ENCODE measurements at regions not wholly inside any gene's neighbourhood (a gene's known extent, or its start where the extent isn't known, plus 50 kb on each side); places are given as distances from the start of the nearest gene placed in this dataset.

DNA sequence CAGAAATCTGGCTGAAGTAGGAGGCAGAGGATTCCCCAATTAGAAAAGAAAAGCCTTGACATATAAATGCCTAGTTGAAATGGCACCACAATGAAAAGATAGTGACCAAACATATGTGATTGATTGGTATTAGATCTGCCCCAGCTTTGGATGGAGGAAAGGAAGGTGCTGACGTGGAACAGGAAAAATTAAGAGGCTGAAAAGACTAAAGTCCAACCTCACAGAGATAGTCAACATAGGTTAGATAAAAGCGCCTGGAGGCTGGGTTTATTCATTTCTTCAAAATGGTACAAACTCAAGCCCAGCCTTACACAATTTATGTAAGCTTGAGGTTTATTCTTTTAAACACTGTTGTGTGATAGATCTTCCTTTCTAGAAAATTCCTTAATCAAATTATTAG lies 129.6 kb downstream of the RPS29 start:
- no peak for ATAC-seq (replicated peaks in 6 of 8)
- Histone ChIP-seq H3K4me1 (replicated peaks in 1 of 2) (no peaks in the 10 kb centered on the region), H3K4me3 (no peak overlapping the region), H3K27ac (no peak overlapping the region)
- in situ Hi-C loops (cut with MboI; ENCODE audit: low pct_unique_long_range_greater_than_20kb in 2 of 9, low sequenced_read_pairs in 9 of 9, unreplicated experiment in 9 of 9): no loop called here
- 21 to 100% (median 77%) methylated on average over 1 to 2 of the region's 2 CpGs for WGBS, 10 experiments

DNA sequence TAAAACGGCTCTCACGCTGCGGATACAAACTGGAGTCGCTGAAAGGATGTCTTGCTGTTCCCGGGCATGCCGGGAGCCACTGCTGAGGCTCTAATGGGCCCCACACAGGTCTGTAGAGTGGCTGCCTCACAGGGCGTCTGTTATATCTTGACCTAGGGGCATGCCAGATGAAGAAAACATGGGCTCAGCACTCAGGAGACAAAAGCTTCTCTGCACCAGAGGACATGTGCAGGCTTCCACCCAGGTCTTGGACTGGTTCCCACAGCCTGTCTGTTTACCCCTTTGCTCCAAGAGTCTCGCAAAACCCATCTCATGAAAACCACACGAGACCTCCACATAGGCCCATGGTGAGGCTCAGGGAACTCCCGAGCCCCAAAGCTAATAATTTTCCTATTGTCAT lies 134.2 kb downstream of the RPS29 start:
- ATAC-seq (replicated peaks in 6 of 8): peak in 1 of 8 experiments; percentile 22
- in situ Hi-C loops (cut with MboI; ENCODE audit: low pct_unique_long_range_greater_than_20kb in 2 of 9, low sequenced_read_pairs in 9 of 9, unreplicated experiment in 9 of 9): no loop called here
- 8 to 97% (median 87%) methylated on average over 3 to 8 of the region's 10 CpGs; no CpG with 5 or more reads in 1 of the 10 experiments for WGBS, 10 experiments

DNA sequence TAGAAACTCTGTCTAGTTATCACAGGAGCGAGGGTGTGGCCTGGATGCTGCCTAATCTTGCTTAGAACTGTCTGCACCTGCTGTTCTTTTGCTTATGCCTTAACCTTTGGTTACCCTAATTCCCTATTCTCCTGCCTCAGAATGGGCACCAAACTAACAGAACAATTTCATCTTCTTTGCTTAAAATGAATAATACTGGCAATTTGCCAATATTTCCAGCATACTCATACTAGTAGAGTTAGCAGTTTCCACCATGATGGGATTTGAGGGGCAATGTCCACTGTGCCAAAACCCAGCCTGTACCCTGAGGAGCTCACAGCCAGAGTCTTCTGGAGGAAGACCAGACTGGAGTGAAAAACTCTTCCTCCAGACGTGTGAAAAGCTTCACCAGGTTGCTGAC lies 136.4 kb downstream of the RPS29 start:
- H3K4me1 ChIP-seq (replicated peaks in 1 of 2): peaks cover 8 to 10% of the 10 kb centered on the region in 2 donors
- H3K4me3 ChIP-seq: no peak overlapping the region
- in situ Hi-C loops (cut with MboI; ENCODE audit: low pct_unique_long_range_greater_than_20kb in 2 of 9, low sequenced_read_pairs in 9 of 9, unreplicated experiment in 9 of 9): no loop called here
- WGBS, 10 experiments: 20 to 100% (median 89%) methylated on average over 1 to 2 of the region's 2 CpGs; no CpG with 5 or more reads in 2 of the 10 experiments
- ATAC-seq (replicated peaks in 6 of 8): no peak
- no peak overlapping the region for H3K27ac ChIP-seq

More for the DNA sequence above, 134.2 kb downstream of the RPS29 start:
- peaks cover under 1 to 8% of the 10 kb centered on the region in 2 donors for H3K4me1 ChIP-seq (replicated peaks in 1 of 2)
- H3K4me3 ChIP-seq: no peak overlapping the region
- H3K27ac ChIP-seq: no peak overlapping the region

DNA sequence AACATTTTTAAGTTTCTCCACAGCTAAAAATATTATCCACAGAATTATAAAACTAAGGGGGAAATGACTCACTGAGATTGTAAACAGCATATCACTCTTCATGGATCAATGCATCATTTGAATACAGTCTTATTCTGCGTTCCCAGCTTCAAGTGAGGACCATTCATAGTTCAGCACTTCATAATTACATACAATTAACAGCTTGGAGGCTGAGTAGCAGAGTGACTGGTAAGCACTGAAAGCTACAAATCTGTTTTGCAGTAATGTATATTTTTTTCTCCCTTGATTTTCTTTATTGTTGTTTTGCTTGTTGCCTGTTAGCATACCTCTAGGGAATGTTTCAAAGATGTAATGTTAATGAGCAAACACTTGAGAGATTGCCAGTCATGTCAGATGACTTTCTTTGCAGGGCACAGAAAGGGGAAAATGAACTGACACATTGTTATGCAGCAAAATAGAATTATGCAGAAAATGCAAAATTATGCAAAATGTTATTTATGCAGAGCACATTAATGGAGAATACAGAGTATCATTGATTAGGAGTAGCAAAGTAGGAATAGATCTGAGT lies 138.6 kb downstream of the RPS29 start:
- in situ Hi-C loops (cut with MboI; ENCODE audit: low pct_unique_long_range_greater_than_20kb in 2 of 9, low sequenced_read_pairs in 9 of 9, unreplicated experiment in 9 of 9): no loop called here
- Histone ChIP-seq H3K4me3 (no peak overlapping the region), H3K4me1 (replicated peaks in 1 of 2) (peaks cover 8 to 10% of the 10 kb centered on the region in 2 donors), H3K27ac (no peak overlapping the region)
- peak in 6 of 8 experiments; percentile 45 to 92 (median 62) for ATAC-seq (replicated peaks in 6 of 8)
- 0 to 75% (median 20%) methylated on average over 1 of the region's 1 CpG; no CpG with 5 or more reads in 2 of the 10 experiments for WGBS, 10 experiments

DNA sequence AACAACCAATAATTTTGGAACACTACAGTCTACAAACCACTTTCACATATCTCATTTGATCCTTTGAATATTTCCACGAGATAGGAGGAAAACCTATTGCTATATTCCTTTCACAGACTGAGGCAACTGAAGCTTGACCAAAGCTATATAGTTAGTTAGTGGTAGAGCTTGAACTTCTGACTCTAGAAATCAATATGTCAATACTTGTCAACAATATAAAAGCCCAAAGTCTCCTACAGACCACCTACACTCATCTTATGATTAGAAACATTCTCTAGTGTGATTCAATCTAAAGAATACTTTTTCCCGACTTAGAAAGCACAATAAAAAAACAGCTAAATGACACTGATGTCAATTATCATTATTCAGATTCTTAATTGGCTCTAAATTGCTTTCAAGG lies 139.4 kb downstream of the RPS29 start:
- in situ Hi-C loops (cut with MboI; ENCODE audit: low pct_unique_long_range_greater_than_20kb in 2 of 9, low sequenced_read_pairs in 9 of 9, unreplicated experiment in 9 of 9): no loop called here
- H3K27ac ChIP-seq: no peak overlapping the region
- 0 to 88% (median 62%) methylated on average over 1 to 2 of the region's 2 CpGs; no CpG with 5 or more reads in 2 of the 10 experiments for WGBS, 10 experiments
- ATAC-seq (replicated peaks in 6 of 8): no peak
- H3K4me1 ChIP-seq (replicated peaks in 1 of 2): peaks cover 8 to 10% of the 10 kb centered on the region in 2 donors
- H3K4me3 ChIP-seq: no peak overlapping the region

DNA sequence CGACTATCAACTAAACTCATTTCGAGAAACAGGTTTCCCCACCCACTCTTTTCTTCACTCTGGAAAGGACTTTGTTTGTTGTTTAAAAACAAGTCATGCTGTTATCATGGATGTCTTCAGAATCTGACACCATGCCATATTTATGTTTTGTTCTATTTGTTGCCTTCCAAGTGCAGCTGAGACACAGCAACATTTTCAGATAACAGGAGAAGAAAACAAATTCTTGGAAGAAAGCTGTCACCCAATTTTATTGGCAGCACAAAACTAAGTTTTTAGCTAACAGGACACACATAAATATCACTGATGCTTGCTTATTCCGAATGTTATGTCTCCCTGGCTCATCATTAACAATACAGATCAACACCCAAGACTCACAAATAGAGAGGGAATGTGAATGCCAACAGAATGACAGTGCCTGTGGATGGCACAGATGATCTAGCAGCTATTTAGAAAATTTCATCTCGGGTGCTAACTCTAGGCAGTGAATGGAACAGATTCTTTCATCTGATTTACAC lies 147.9 kb downstream of the RPS29 start:
- H3K4me1 ChIP-seq (replicated peaks in 1 of 2): no peaks in the 10 kb centered on the region
- in situ Hi-C loops (cut with MboI; ENCODE audit: low pct_unique_long_range_greater_than_20kb in 2 of 9, low sequenced_read_pairs in 9 of 9, unreplicated experiment in 9 of 9): no loop called here
- ATAC-seq (replicated peaks in 6 of 8): no peak
- no peak overlapping the region for H3K27ac ChIP-seq
- H3K4me3 ChIP-seq: no peak overlapping the region
- WGBS, 10 experiments: 0 to 92% (median 60%) methylated on average over 1 to 4 of the region's 4 CpGs

DNA sequence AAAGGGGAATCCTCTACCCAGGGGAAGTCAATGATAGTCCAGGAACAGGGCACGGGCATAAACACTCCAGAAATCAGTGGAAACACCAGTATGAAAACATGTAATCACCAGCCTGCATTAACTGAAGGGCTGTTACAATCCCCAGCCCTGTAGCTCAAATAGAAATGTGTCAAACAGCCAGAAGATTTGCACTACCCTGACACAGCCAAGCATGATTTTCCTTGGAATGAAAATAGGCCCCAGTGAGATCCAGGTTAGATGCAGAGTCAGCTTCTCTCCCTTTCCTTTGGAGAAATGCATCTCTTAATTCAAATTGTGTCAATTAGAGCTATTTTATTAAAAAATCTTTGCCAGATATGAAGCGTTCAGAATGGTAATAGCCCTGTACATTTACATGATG lies 158.1 kb downstream of the RPS29 start:
- Histone ChIP-seq H3K4me3 (no peak overlapping the region), H3K4me1 (replicated peaks in 1 of 2) (peaks cover 13 to 17% of the 10 kb centered on the region in 2 donors), H3K27ac (no peak overlapping the region)
- WGBS, 10 experiments: 0 to 100% (median 63%) methylated on average over 1 to 2 of the region's 2 CpGs; no CpG with 5 or more reads in 3 of the 10 experiments
- in situ Hi-C loops (cut with MboI; ENCODE audit: low pct_unique_long_range_greater_than_20kb in 2 of 9, low sequenced_read_pairs in 9 of 9, unreplicated experiment in 9 of 9): no loop called here
- no peak for ATAC-seq (replicated peaks in 6 of 8)

DNA sequence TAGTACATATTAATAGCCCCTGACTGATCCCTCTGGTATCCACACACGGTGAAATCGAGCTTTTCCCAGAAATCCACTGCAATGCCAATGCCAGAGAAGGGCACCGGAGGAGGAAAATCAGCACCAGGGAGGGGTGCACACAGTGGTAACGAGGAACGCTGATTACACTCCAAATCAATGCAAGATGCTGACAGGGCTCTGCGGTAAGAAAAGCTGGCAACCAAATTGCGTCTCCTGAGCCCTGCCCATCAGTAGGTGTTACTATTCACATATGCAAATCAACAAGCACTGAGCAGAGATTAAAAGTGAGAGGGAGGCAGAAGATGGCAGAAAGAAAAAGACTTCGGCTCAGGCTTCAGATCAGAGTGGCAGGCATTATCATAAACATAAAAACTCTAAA lies 159.1 kb downstream of the RPS29 start:
- H3K4me1 ChIP-seq (replicated peaks in 1 of 2): peaks cover 13 to 17% of the 10 kb centered on the region in 2 donors
- no peak overlapping the region for H3K27ac ChIP-seq
- H3K4me3 ChIP-seq: no peak overlapping the region
- peak in 3 of 8 experiments; percentile 73 to 91 (median 90) for ATAC-seq (replicated peaks in 6 of 8)
- in situ Hi-C loops (cut with MboI; ENCODE audit: low pct_unique_long_range_greater_than_20kb in 2 of 9, low sequenced_read_pairs in 9 of 9, unreplicated experiment in 9 of 9): no loop called here
- WGBS, 10 experiments: 0 to 80% (median 31%) methylated on average over 1 to 7 of the region's 8 CpGs; no CpG with 5 or more reads in 1 of the 10 experiments

DNA sequence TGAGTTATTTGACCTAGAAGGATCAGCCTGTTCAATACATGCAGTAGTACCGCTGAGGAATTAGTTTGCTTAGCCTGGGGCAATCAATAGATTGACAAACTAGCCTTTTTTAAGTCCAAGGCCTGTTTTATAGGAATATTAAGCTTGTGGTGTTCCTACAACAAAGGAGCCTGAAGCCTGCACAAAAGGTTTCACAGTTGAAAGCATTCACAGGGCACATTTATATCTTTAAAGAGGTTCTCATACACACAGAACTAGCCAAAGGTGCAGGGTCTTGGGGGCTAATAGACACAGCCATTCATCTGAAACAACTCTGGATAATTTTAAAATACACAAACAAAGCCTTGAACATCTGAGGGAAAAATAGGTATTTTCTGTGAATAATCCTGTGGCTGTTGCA lies 160.3 kb downstream of the RPS29 start:
- in situ Hi-C loops (cut with MboI; ENCODE audit: low pct_unique_long_range_greater_than_20kb in 2 of 9, low sequenced_read_pairs in 9 of 9, unreplicated experiment in 9 of 9): no loop called here
- Histone ChIP-seq H3K4me3 (no peak overlapping the region), H3K4me1 (replicated peaks in 1 of 2) (peaks cover 13 to 17% of the 10 kb centered on the region in 2 donors), H3K27ac (no peak overlapping the region)
- 0 to 100% (median 47%) methylated on average over 1 of the region's 1 CpG; no CpG with 5 or more reads in 4 of the 10 experiments for WGBS, 10 experiments
- no peak for ATAC-seq (replicated peaks in 6 of 8)

DNA sequence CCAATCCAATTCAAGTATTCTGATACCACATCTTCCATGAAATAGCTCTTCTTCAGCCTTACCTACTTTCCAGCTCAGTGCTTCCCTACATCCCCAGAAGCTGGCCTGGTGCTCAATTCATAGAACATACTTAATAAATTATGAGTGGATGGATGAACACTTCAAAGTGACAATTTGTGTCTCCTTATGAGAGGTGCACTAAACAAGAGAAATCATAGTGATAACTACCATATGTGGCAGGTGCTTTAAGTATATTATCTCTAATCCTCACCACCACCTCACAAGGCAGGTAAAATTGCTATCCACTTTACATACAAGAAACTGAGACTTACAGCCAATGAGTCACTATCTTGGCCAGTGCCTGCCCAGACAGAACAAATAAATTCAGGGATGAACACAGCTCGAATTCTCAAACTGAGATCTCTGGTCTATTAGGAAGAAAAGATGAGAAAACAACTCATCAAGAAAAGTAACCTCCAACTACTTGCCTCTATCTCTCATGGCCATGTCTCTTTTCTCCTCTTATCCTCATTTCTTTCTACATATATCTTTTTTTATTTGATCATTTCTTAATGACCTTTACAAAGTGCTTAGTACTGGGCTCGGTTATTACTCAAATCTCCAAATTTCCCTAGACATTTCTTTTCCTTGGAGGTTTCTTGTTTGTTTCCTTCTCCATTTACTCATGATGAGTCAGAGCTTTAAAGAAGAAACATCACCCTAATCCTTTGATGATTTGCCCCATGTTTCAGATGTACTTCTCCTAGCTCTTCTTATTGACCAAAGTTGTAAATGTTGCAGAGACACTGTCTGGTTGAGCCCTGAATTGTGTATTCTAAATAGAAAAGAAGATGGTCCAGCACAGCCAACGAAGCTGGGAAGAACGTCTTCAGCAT lies 161.5 kb downstream of the RPS29 start:
- ATAC-seq (replicated peaks in 6 of 8): no peak
- WGBS, 10 experiments: 17 to 100% (median 86%) methylated on average over 1 to 4 of the region's 4 CpGs
- no peak overlapping the region for H3K4me3 ChIP-seq
- H3K27ac ChIP-seq: no peak overlapping the region
- peaks cover 13 to 17% of the 10 kb centered on the region in 2 donors for H3K4me1 ChIP-seq (replicated peaks in 1 of 2)
- in situ Hi-C loops (cut with MboI; ENCODE audit: low pct_unique_long_range_greater_than_20kb in 2 of 9, low sequenced_read_pairs in 9 of 9, unreplicated experiment in 9 of 9): no loop called here

DNA sequence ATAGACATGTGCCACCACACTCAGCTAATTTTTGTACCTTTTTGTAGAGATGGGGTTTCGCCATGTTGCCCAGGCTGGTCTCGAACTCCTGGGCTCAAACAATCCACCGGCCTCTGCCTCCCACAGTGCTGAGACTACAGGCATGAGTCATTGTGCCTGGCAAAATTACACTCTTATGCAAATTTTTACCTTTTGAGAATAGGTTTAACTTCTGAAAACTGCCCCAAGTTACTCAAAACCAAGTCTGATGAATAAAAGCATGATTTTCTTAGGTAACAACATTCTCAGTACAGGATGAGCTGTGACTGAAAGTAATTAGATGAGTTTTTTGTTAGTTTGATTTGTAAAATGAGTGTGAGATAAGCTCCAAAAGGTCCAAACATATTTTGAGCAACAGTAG lies 166.0 kb downstream of the RPS29 start:
- in situ Hi-C loops (cut with MboI; ENCODE audit: low pct_unique_long_range_greater_than_20kb in 2 of 9, low sequenced_read_pairs in 9 of 9, unreplicated experiment in 9 of 9): no loop called here
- Histone ChIP-seq H3K4me1 (replicated peaks in 1 of 2) (no peaks in the 10 kb centered on the region), H3K27ac (no peak overlapping the region), H3K4me3 (no peak overlapping the region)
- no peak for ATAC-seq (replicated peaks in 6 of 8)
- 40 to 100% (median 83%) methylated on average over 1 to 2 of the region's 3 CpGs; no CpG with 5 or more reads in 3 of the 10 experiments for WGBS, 10 experiments

DNA sequence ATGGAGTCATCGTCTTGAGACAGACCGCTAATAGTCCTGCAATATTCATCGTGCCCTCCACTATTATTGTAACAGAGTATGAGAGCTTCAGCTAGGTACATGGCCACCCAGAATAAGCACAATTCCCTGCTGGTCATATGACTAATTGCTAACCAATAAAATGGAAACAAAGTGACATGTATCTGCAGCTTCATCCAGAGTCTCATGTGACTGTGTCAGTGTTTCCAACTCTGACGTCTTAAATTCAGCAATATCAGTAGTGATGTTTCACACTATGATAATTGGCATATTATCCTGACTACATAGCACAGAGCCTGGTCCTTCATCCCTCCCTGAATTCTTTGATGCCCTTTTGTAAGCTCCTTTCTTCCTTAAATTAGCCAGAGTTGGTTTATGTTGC lies 167.4 kb downstream of the RPS29 start:
- in situ Hi-C loops (cut with MboI; ENCODE audit: low pct_unique_long_range_greater_than_20kb in 2 of 9, low sequenced_read_pairs in 9 of 9, unreplicated experiment in 9 of 9): no loop called here
- whole genome bisulfite sequencing, 10 experiments: 0 to 100% (median 91%) methylated on average over 1 to 4 of the region's 4 CpGs
- H3K27ac ChIP-seq: no peak overlapping the region
- no peaks in the 10 kb centered on the region for H3K4me1 ChIP-seq (replicated peaks in 1 of 2)
- peak in 2 of 8 experiments; percentile 23 to 76 for ATAC-seq (replicated peaks in 6 of 8)
- no peak overlapping the region for H3K4me3 ChIP-seq

DNA sequence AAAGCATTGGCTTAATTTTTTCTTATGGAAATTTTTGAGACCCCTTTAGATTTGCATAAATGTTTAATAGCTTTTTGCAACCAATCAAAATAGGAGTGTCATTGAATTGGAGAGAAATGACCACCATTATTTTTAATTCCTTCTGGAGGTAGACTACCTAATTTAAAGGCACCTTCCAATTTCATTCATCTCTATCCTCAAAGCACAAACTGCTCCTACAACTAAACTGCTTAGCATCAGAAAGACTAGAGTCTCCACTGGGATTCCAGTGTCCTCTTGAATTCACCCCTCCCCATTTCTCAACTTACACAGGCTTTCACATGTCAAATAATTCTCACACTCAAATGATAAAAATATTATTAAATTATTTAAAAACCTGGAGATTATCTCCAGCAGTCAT lies 168.4 kb downstream of the RPS29 start:
- Histone ChIP-seq H3K4me1 (replicated peaks in 1 of 2) (no peaks in the 10 kb centered on the region), H3K27ac (no peak overlapping the region), H3K4me3 (no peak overlapping the region)
- no peak for ATAC-seq (replicated peaks in 6 of 8)
- in situ Hi-C loops (cut with MboI; ENCODE audit: low pct_unique_long_range_greater_than_20kb in 2 of 9, low sequenced_read_pairs in 9 of 9, unreplicated experiment in 9 of 9): no loop called here

All from motor neuron (in vitro differentiated cells).